Hepatocyte (in vitro differentiated cells): ENCODE measurements at regions not wholly inside any gene's neighbourhood (a gene's known extent, or its start where the extent isn't known, plus 50 kb on each side); places are given as distances from the start of the nearest gene placed in this dataset.

ENCODE experiments used
- DNase-seq: peaks from one replicate; pipeline ENCODE4 v3.0.0-alpha.2; 2016; ENCODE audit warnings: low spot score
- H2AFZ ChIP-seq: fragments of 200-600 bp; sonication (generic); 2 replicates; pipeline ENCODE4 v1.6.0; 2016; ENCODE audit warnings: antibody characterized with exemption, mild to moderate bottlenecking
- H3K27ac ChIP-seq: fragments of 200-600 bp; sonication (generic); 2 replicates; pipeline ENCODE4 v1.5.1; 2016; ENCODE audit warnings: mild to moderate bottlenecking
- H3K27me3 ChIP-seq: fragments of 200-600 bp; sonication (generic); 2 replicates; pipeline ENCODE4 v1.6.1; 2016
- H3K36me3 ChIP-seq: fragments of 200-600 bp; sonication (generic); replicated peaks from 2 replicates; pipeline ENCODE4 v1.5.1; 2016; ENCODE audit warnings: low read depth; ENCODE audit not compliant: insufficient read depth
- H3K4me1 ChIP-seq: fragments of 200-600 bp; sonication (generic); 2 replicates; pipeline ENCODE4 v1.5.1; 2016; ENCODE audit warnings: mild to moderate bottlenecking, moderate library complexity; ENCODE audit not compliant: insufficient read depth
- H3K4me2 ChIP-seq: fragments of 200-600 bp; sonication (generic); 2 replicates; pipeline ENCODE4 v1.6.0; 2016
- H3K4me3 ChIP-seq: fragments of 200-600 bp; sonication (generic); 2 replicates; pipeline ENCODE4 v1.5.1; 2016; ENCODE audit warnings: mild to moderate bottlenecking
- H3K79me2 ChIP-seq: fragments of 200-600 bp; sonication (generic); 2 replicates; pipeline ENCODE4 v1.6.0; 2017; ENCODE audit warnings: mild to moderate bottlenecking
- H3K9me2 ChIP-seq: fragments of 200-600 bp; sonication (generic); replicated peaks from 2 replicates; pipeline ENCODE4 v1.6.0; 2017; ENCODE audit warnings: mild to moderate bottlenecking; ENCODE audit not compliant: insufficient read depth
- H3K9me3 ChIP-seq: fragments of 200-600 bp; sonication (generic); 2 replicates; pipeline ENCODE4 v1.5.1; 2016; ENCODE audit warnings: low read depth, mild to moderate bottlenecking
- H4K20me1 ChIP-seq: fragments of 200-600 bp; sonication (generic); 2 replicates; pipeline ENCODE4 v1.6.0; 2016; ENCODE audit warnings: mild to moderate bottlenecking; ENCODE audit not compliant: insufficient read depth, poor library complexity, severe bottlenecking
- CTCF ChIP-seq: fragments of 200-600 bp; sonication (generic); IDR thresholded peaks from 2 replicates; pipeline ENCODE4 v1.5.1; 2016; ENCODE audit warnings: antibody characterized with exemption, mild to moderate bottlenecking; ENCODE audit not compliant: poor library complexity
- EZH2 ChIP-seq: fragments of 200-600 bp; sonication (generic); IDR thresholded peaks from 2 replicates; pipeline ENCODE4 v1.6.1; 2016; ENCODE audit warnings: antibody characterized with exemption, mild to moderate bottlenecking, borderline replicate concordance
- EZH2phosphoT487 ChIP-seq: fragments of 200-600 bp; sonication (generic); IDR thresholded peaks from one replicate; pipeline ENCODE4 v1.6.1; 2018; ENCODE audit warnings: antibody characterized with exemption, mild to moderate bottlenecking, low read depth, moderate library complexity; ENCODE audit not compliant: unreplicated experiment, severe bottlenecking
- WGBS: methylation state at CpG from one replicate; pipeline ENCODE4 v1.1.6; 2016; ENCODE audit warnings: low lambda C conversion rate; ENCODE audit errors: missing lambda C conversion rate; 5-methylcytosine and 5-hydroxymethylcytosine counted together

GRCh38 chr22:47879346-47879745 lies 1116.9 kb downstream of the TBC1D22A start:
- Histone ChIP-seq H3K9me2 (no peaks in the 10 kb centered on the region), H3K79me2 (no peaks in the 10 kb centered on the region), H3K27ac (no peak overlapping the region), H4K20me1 (no peaks in the 10 kb centered on the region), H3K4me3 (no peak overlapping the region), H3K4me2 (no peak overlapping the region), H3K36me3 (no peaks in the 10 kb centered on the region), H3K27me3 (no peaks in the 10 kb centered on the region), H3K9me3 (no peaks in the 10 kb centered on the region), H2AFZ (no peak overlapping the region), H3K4me1 (no peaks in the 10 kb centered on the region)
- no peak for DNase-seq
- no peak for TF ChIP-seq EZH2phosphoT487
- no peak for TF ChIP-seq CTCF
- TF ChIP-seq EZH2 = no peak
- 86% methylated on average over 2 of the region's 2 CpGs for WGBS

GRCh38 chr22:47878460-47878859 lies 1116.0 kb downstream of the TBC1D22A start:
- 70% methylated on average over 5 of the region's 5 CpGs for WGBS
- Histone ChIP-seq H3K27ac (no peak overlapping the region), H3K27me3 (no peaks in the 10 kb centered on the region), H3K4me1 (no peaks in the 10 kb centered on the region), H3K36me3 (no peaks in the 10 kb centered on the region), H3K4me3 (no peak overlapping the region), H3K9me2 (no peaks in the 10 kb centered on the region), H4K20me1 (no peaks in the 10 kb centered on the region), H3K9me3 (no peaks in the 10 kb centered on the region), H2AFZ (no peak overlapping the region), H3K79me2 (no peaks in the 10 kb centered on the region), H3K4me2 (no peak overlapping the region)
- DNase-seq = no peak
- TF ChIP-seq EZH2 (no peak), CTCF (no peak), EZH2phosphoT487 (no peak)

- no peak overlapping the region for H2AFZ ChIP-seq
- H3K9me3 ChIP-seq = no peaks in the 10 kb centered on the region
- TF ChIP-seq CTCF = no peak
- no peak for TF ChIP-seq EZH2
- no peak for TF ChIP-seq EZH2phosphoT487
- H4K20me1 ChIP-seq = no peaks in the 10 kb centered on the region
- no peak overlapping the region for H3K4me3 ChIP-seq
- 91% methylated on average over 19 of the region's 19 CpGs for WGBS
- H3K36me3 ChIP-seq = no peaks in the 10 kb centered on the region
- H3K4me2 ChIP-seq = no peak overlapping the region
- no peak for DNase-seq
- H3K79me2 ChIP-seq = no peaks in the 10 kb centered on the region
- no peaks in the 10 kb centered on the region for H3K4me1 ChIP-seq
- H3K9me2 ChIP-seq = no peaks in the 10 kb centered on the region
- H3K27me3 ChIP-seq = no peaks in the 10 kb centered on the region
- no peak overlapping the region for H3K27ac ChIP-seq
Observed at GRCh38 chr22:47872761-47873535, 1110.5 kb downstream of the TBC1D22A start.
